ENCODE measurements at regions not wholly inside any gene's neighbourhood (a gene's known extent, or its start where the extent isn't known, plus 50 kb on each side); places are given as distances from the start of the nearest gene placed in this dataset.

- H3K27me3 Mint-ChIP-seq: peaks cover 6% of the 10 kb centered on the region
- peaks cover 3% of the 10 kb centered on the region for H3K4me1 Mint-ChIP-seq (ENCODE audit: low read depth)
- no peaks in the 10 kb centered on the region for H3K9me3 Mint-ChIP-seq
- no peak overlapping the region for H3K27ac Mint-ChIP-seq
- H3K36me3 Mint-ChIP-seq (ENCODE audit: low read depth): no peaks in the 10 kb centered on the region
- H3K4me3 Mint-ChIP-seq: no peak overlapping the region
Measured at GRCh38 chr2:203789618-203790017, 78.0 kb upstream of the CTLA4 start.

DNA sequence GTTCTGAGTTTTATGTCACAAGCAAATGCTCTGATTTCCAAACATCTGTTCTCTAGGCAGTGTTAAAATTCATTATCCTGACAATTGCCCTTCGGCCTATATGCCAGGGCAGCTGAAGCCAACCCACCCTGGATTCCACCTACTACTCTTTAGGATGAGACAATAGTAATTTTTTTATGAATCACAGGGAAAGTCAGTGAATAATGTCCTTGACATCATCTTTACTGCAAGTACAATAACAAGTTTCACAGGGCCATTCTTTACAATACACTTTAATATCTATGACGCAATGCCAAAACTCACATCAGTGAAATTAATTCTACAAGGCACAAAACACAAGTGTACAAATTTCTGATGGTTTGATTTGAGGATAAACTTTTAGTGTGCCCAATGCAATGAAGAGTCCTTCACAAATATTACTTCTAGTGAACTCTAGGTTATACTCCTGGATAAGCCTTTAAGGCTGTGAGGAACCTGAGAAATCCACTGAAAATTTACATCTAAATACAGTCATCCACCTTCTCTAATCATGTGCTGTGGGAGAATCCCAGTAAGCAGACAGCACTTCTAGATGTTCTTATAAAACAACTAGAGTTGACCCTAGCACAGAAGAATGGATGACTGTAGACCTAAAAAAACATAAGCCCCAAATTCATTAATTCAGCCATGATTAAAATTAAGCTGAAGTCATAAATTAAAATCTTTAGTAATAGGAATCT is 77.3 kb upstream of the CTLA4 start:
- Mint-ChIP-seq H3K4me3 (no peak overlapping the region), H3K36me3 (ENCODE audit: low read depth) (no peaks in the 10 kb centered on the region), H3K9me3 (no peaks in the 10 kb centered on the region), H3K27me3 (peaks cover 6% of the 10 kb centered on the region), H3K27ac (no peak overlapping the region), H3K4me1 (ENCODE audit: low read depth) (no peaks in the 10 kb centered on the region)

DNA sequence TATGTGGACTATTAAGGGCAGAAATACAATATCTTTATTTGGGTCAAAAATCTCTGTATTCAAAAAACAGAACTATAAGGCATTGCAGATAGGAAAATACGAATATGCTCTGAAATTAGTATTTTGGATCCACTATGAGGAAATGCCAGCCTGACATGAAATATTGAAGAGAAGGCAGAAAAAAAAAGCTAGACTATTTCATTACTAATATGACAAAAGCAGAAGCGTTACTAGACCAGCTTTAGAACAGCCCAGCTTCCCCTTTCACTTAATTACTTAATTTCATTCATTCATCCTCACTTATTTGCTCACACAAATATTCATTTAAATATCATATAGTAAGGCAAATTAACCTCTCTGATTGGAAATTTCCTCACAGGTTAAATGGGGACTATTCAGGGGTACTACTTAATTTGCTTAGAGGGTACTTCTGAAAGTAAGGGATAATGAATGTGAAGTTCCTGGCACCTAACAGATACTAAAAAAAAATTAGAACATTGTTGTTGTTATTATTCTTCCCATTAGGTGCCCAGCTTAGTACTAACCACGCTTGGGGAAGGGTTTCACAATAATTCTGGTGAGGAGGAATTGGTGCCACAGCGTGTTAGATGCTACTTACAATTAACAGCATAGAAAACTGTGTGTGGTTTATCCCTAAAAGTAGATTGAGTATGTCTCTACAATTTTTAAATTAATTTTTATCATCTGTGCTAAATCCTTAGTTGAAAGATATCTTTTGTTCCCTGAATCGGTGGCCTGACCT is 71.1 kb upstream of the CTLA4 start:
- Mint-ChIP-seq H3K27ac (no peak overlapping the region), H3K36me3 (ENCODE audit: low read depth) (peaks cover 8% of the 10 kb centered on the region), H3K4me3 (no peak overlapping the region), H3K4me1 (ENCODE audit: low read depth) (peaks cover 38% of the 10 kb centered on the region), H3K27me3 (peaks cover 6% of the 10 kb centered on the region), H3K9me3 (peaks cover 8% of the 10 kb centered on the region)

DNA sequence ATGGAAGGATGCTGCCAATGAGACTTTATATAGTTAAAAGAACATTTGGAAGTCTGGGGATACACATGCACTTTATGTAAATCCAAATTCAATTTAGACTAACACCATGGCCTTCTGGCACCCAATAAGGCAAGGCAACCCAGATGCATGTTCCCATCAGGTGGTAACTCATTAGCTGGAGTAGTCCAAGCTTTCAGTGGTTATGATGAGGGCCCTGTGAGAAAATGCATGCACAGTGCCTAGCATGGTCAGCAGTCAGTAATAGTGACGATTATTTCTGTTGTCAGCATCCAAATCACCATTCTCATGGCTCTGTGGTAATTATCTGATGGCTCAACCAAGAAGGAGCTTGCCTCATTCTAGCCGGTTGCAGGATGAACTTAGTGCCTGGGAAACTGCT is 70.3 kb upstream of the CTLA4 start:
- peaks cover 9% of the 10 kb centered on the region for H3K9me3 Mint-ChIP-seq
- no peaks in the 10 kb centered on the region for H3K27me3 Mint-ChIP-seq
- peaks cover 9% of the 10 kb centered on the region for H3K36me3 Mint-ChIP-seq (ENCODE audit: low read depth)
- no peak overlapping the region for H3K4me3 Mint-ChIP-seq
- no peak overlapping the region for H3K27ac Mint-ChIP-seq
- H3K4me1 Mint-ChIP-seq (ENCODE audit: low read depth): peaks cover 44% of the 10 kb centered on the region

DNA sequence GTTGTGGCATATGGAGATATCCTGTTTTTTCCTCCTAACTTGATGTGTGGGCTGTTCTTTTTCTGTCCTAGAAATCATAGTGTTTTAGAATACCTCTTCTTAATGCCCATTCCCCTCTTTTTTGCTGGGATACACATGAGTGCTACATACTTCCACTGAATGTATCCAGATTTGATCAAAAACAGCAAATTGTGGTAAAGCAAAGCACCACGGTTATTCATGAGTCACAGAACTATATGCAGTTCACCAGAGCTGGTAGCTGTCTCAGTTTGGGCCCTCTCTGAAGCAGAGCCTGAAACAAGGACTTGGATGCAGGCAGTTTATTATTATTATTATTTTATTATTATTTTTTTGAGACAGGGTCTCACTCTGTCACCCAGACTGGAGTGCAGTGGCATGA is 69.9 kb upstream of the CTLA4 start:
- Mint-ChIP-seq H3K9me3 (peaks cover 9% of the 10 kb centered on the region), H3K4me3 (no peak overlapping the region), H3K4me1 (ENCODE audit: low read depth) (peaks cover 49% of the 10 kb centered on the region), H3K36me3 (ENCODE audit: low read depth) (peaks cover 9% of the 10 kb centered on the region), H3K27ac (no peak overlapping the region), H3K27me3 (no peaks in the 10 kb centered on the region)

DNA sequence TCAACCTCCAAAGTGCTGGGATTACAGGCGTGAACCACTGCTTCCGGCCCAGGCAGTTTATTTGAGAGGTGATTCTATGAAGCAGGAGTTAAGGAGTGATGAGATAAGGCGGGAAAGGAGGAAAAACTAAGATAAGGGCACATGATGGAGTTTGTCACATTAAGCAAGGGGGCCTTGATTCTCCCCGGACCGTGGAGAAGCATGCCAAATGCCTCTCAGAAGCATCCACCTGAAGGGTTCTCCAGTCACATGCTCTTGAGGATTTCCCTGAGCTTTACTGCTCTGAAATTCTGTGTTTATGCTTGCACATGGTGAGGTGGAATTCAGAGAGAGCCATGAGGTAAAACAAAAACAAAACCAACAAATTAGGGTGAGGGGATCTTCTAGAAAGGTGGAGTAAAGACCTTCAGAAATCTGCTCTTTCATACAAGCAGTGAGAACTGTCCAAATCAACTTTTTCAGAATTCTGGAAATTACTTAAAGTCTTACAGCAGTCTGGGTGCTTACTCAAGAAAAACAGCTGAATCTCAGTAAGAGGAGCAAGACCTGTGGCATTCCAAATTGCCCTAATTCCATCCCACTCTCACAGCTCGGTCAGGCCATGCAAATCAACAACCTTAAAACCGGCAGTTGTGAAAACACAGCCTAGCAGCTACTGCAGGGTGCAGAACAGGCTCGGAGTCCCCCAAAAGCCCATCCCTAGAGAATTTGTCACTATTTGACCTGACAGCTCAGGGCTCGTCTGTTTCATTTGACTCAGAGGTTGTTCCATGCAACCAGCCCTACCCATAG is 69.1 kb upstream of the CTLA4 start:
- H3K27ac Mint-ChIP-seq: no peak overlapping the region
- H3K9me3 Mint-ChIP-seq: peaks cover 9% of the 10 kb centered on the region
- H3K4me3 Mint-ChIP-seq: no peak overlapping the region
- H3K27me3 Mint-ChIP-seq: no peaks in the 10 kb centered on the region
- peaks cover 57% of the 10 kb centered on the region for H3K4me1 Mint-ChIP-seq (ENCODE audit: low read depth)
- H3K36me3 Mint-ChIP-seq (ENCODE audit: low read depth): peaks cover 9% of the 10 kb centered on the region

DNA sequence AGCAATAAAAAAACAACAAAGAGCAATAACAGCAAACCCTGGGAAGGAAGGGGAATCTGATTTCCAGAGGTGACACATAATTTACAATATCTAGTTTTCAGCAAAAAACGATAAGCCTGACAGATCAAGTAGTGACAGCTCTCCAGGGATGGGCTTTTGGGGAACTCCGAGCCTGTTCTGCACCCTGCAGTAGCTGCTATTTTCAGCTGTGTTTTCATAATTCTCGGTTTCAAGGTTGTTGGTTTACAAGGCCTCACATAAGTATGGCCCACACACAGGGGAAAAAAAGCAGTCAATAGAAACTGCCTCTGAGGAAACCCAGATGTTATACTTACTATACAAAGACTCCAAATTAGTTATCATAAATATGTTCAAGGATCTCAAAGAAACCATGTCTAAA is 67.7 kb upstream of the CTLA4 start:
- Mint-ChIP-seq H3K4me3 (peak overlapping the region; percentile 6), H3K27me3 (no peaks in the 10 kb centered on the region), H3K27ac (peak overlapping the region; percentile 57), H3K36me3 (ENCODE audit: low read depth) (peaks cover 9% of the 10 kb centered on the region), H3K4me1 (ENCODE audit: low read depth) (peaks cover 71% of the 10 kb centered on the region), H3K9me3 (peaks cover 9% of the 10 kb centered on the region)

DNA sequence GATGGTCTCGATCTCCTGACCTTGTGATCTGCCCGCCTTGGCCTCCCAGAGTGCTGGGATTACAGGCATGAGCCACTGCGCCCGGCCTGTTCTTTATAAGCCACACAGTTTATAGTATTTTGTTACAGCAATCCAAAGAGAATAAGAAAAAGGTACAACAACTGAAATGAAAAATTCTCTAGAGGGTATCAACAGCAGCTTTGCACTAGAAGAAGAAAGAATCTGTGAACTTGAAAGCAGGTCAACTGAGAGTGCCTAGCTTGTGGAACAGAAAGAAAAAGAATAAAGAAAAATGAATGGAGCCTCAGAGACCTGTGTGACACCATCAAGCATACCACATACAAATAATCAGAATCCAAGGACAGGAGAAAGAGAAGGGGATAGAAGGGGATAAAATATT is 66.8 kb upstream of the CTLA4 start:
- Mint-ChIP-seq H3K4me1 (ENCODE audit: low read depth) (peaks cover 79% of the 10 kb centered on the region), H3K9me3 (peaks cover 12% of the 10 kb centered on the region), H3K4me3 (no peak overlapping the region), H3K27me3 (no peaks in the 10 kb centered on the region), H3K27ac (peak overlapping the region; percentile 81), H3K36me3 (ENCODE audit: low read depth) (peaks cover 12% of the 10 kb centered on the region)

GRCh38 chr2:203802342-203803052 is 65.1 kb upstream of the CTLA4 start:
- Mint-ChIP-seq H3K4me3 (peak overlapping the region; percentile 14), H3K27ac (peak overlapping the region; percentile 85), H3K36me3 (ENCODE audit: low read depth) (peaks cover 20% of the 10 kb centered on the region), H3K27me3 (no peaks in the 10 kb centered on the region), H3K4me1 (ENCODE audit: low read depth) (peaks cover 94% of the 10 kb centered on the region), H3K9me3 (peaks cover 20% of the 10 kb centered on the region)

DNA sequence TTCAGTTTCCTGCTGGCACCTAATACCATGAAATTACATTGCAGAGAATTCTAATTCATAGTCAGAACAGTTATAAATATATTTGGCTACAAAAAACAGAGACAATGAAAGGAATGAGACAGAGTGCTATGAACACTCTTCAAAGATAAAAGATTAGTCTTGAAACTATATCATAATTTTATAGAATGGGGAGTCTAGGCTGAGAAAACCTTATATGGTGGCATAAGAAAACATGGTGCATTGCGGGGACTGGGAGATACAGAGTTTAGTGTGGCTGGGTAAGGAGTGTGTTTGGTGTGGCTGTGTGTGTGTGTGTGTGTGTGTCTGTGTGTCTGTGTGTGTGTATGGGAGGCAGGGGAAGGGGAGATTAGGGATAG is 64.5 kb upstream of the CTLA4 start:
- Mint-ChIP-seq H3K27ac (peak overlapping the region; percentile 85), H3K36me3 (ENCODE audit: low read depth) (peaks cover 20% of the 10 kb centered on the region), H3K27me3 (no peaks in the 10 kb centered on the region), H3K4me3 (peak overlapping the region; percentile 14), H3K9me3 (peaks cover 20% of the 10 kb centered on the region), H3K4me1 (ENCODE audit: low read depth) (peaks cover 96% of the 10 kb centered on the region)

DNA sequence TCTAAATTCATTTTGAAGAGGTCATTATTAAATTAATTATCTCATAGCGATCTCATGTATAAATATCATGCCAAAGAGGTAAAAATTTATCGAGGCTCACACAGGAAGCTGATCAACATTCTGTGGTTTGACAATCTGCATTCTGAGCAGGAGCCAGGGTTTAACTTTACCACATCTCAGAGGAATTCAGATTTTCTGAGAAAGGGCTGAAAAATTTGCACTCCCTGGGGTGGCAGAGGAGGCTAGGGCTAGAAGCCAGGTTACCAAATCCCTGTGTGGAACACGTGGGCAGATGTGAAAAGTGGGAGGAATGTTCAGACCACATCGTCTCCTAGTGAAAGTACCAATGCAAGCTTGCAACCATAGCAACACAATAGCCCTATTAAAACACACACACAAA is 63.5 kb upstream of the CTLA4 start:
- peaks cover 20% of the 10 kb centered on the region for H3K36me3 Mint-ChIP-seq (ENCODE audit: low read depth)
- no peaks in the 10 kb centered on the region for H3K27me3 Mint-ChIP-seq
- H3K4me1 Mint-ChIP-seq (ENCODE audit: low read depth): peaks cover 96% of the 10 kb centered on the region
- peaks cover 20% of the 10 kb centered on the region for H3K9me3 Mint-ChIP-seq
- peak overlapping the region; percentile 27 for H3K4me3 Mint-ChIP-seq
- peak overlapping the region; percentile 85 for H3K27ac Mint-ChIP-seq

- H3K36me3 Mint-ChIP-seq (ENCODE audit: low read depth): peaks cover 20% of the 10 kb centered on the region
- H3K9me3 Mint-ChIP-seq: peaks cover 20% of the 10 kb centered on the region
- peak overlapping the region; percentile 85 for H3K27ac Mint-ChIP-seq
- no peaks in the 10 kb centered on the region for H3K27me3 Mint-ChIP-seq
- peaks cover 97% of the 10 kb centered on the region for H3K4me1 Mint-ChIP-seq (ENCODE audit: low read depth)
- H3K4me3 Mint-ChIP-seq: peak overlapping the region; percentile 27
Measured at GRCh38 chr2:203804764-203805485, 62.6 kb upstream of the CTLA4 start.

DNA sequence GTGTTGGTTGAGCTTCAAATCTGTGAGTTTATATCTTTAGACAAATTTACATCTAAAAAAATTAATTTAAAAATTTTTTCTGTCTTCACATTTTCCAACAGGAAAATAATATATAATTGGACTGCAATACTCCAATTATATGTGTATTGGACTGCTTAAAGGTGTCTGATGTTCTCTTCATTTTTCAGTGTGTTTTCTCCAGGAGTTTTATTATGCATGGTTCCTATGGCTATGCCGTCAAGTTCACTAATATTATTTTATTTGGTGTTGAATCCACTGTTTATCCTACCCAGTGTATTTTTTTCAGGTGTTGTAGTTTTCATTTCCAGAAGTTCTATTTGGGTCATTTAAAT is 62.1 kb upstream of the CTLA4 start:
- Mint-ChIP-seq H3K27ac (peak overlapping the region; percentile 55), H3K4me3 (no peak overlapping the region), H3K36me3 (ENCODE audit: low read depth) (peaks cover 20% of the 10 kb centered on the region), H3K4me1 (ENCODE audit: low read depth) (peaks cover 97% of the 10 kb centered on the region), H3K9me3 (peaks cover 20% of the 10 kb centered on the region), H3K27me3 (no peaks in the 10 kb centered on the region)

DNA sequence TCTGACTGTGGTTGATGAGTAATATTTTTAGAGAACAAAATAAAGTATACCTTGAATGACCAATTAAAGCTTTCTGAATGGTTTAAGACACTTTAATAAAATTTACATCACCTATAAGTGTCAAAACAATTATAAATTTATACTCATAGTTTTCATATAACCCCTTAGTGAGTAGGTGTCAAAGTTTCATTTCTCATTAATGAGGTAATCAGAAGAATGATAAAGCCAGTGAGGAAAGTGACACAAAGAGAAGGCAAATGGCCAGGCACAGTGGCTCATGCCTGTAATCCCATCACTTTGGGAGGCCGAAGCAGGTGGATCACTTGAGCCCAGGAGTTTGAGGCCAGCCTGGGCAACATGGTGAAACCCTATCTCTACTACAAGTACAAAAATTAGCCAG is 60.8 kb upstream of the CTLA4 start:
- H3K27ac Mint-ChIP-seq: peak overlapping the region; percentile 66
- no peaks in the 10 kb centered on the region for H3K27me3 Mint-ChIP-seq
- H3K4me3 Mint-ChIP-seq: no peak overlapping the region
- H3K9me3 Mint-ChIP-seq: peaks cover 11% of the 10 kb centered on the region
- peaks cover 97% of the 10 kb centered on the region for H3K4me1 Mint-ChIP-seq (ENCODE audit: low read depth)
- H3K36me3 Mint-ChIP-seq (ENCODE audit: low read depth): peaks cover 11% of the 10 kb centered on the region

Data from stimulated activated naive CD8-positive, alpha-beta T cell treated with anti-CD3 and anti-CD28 coated beads, Interleukin-15, Interleukin-2, amounts not matched to agents 100 ng/mL and 50 ng/mL, for 24 hours (primary cell).